Glutamatergic neuron (in vitro differentiated cells): ENCODE measurements at regions not wholly inside any gene's neighbourhood (a gene's known extent, or its start where the extent isn't known, plus 50 kb on each side); places are given as distances from the start of the nearest gene placed in this dataset.

Experiments used
- DNase-seq: peaks from one replicate; pipeline ENCODE4 v3.0.0; 2022
- H3K27ac Mint-ChIP-seq: one replicate; pipeline ENCODE4 v1.8.0; 2020; ENCODE audit warnings: mild to moderate bottlenecking, mixed read lengths, inconsistent platforms; ENCODE audit not compliant: unreplicated experiment
- H3K27me3 Mint-ChIP-seq: one replicate; pipeline ENCODE4 v1.8.0; 2020; ENCODE audit warnings: mild to moderate bottlenecking, moderate library complexity, mixed read lengths, inconsistent platforms; ENCODE audit not compliant: unreplicated experiment
- H3K36me3 Mint-ChIP-seq: one replicate; pipeline ENCODE4 v1.8.0; 2020; ENCODE audit warnings: mild to moderate bottlenecking, mixed read lengths, inconsistent platforms; ENCODE audit not compliant: unreplicated experiment
- H3K4me1 Mint-ChIP-seq: one replicate; pipeline ENCODE4 v1.8.0; 2020; ENCODE audit warnings: mild to moderate bottlenecking, low read depth, mixed read lengths, inconsistent platforms; ENCODE audit not compliant: unreplicated experiment
- H3K4me3 Mint-ChIP-seq: one replicate; pipeline ENCODE4 v1.8.0; 2020; ENCODE audit warnings: mild to moderate bottlenecking, mixed read lengths, inconsistent platforms; ENCODE audit not compliant: unreplicated experiment
- H3K9me3 Mint-ChIP-seq: one replicate; pipeline ENCODE4 v1.8.0; 2020; ENCODE audit warnings: mild to moderate bottlenecking, moderate library complexity, mixed read lengths, inconsistent platforms; ENCODE audit not compliant: unreplicated experiment
- CTCF ChIP-seq: fragments of 200-600 bp; sonication (generic); IDR thresholded peaks from one replicate; pipeline ENCODE4 v1.5.0; 2021; ENCODE audit not compliant: partially characterized antibody, unreplicated experiment

- no peak for TF ChIP-seq CTCF
- Mint-ChIP-seq H3K36me3 (no peaks in the 10 kb centered on the region), H3K4me1 (peaks cover 5% of the 10 kb centered on the region), H3K27me3 (peaks cover 3% of the 10 kb centered on the region), H3K9me3 (no peaks in the 10 kb centered on the region), H3K27ac (no peak overlapping the region), H3K4me3 (no peak overlapping the region)
- DNase-seq = no peak
Measured at GRCh38 chr12:90060031-90060430, 351.4 kb upstream of the ATP2B1 start.

- Mint-ChIP-seq H3K36me3 (no peaks in the 10 kb centered on the region), H3K4me1 (no peaks in the 10 kb centered on the region), H3K4me3 (no peak overlapping the region), H3K27ac (no peak overlapping the region), H3K27me3 (peaks cover 3% of the 10 kb centered on the region), H3K9me3 (no peaks in the 10 kb centered on the region)
- TF ChIP-seq CTCF = no peak
- DNase-seq = no peak
Measured at GRCh38 chr12:90058704-90059103, 350.1 kb upstream of the ATP2B1 start.

- Mint-ChIP-seq H3K4me3 (no peak overlapping the region), H3K9me3 (no peaks in the 10 kb centered on the region), H3K4me1 (no peaks in the 10 kb centered on the region), H3K27ac (no peak overlapping the region), H3K27me3 (peaks cover 3% of the 10 kb centered on the region), H3K36me3 (no peaks in the 10 kb centered on the region)
- no peak for TF ChIP-seq CTCF
- no peak for DNase-seq
Measured at GRCh38 chr12:90055071-90055470, 346.4 kb upstream of the ATP2B1 start.

DNA sequence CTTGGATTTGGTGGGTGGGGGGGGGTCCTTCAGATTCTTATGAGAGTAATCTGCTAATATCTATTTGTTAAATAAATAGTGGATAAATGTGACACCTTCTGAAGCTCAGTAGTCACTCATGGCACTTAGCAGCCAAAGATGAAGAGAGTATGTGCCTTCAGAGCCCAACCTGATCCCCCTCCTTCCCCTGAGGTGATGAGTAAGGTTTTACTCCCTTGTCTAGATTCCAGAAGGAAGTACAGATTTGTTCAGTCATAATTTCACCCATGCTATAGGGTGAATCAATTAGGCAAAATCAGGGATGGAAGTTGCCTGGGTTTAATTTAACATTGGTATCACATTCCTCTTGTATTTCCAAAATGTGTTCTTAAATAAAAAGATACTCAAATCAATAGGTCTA lies 340.3 kb upstream of the ATP2B1 start:
- no peak overlapping the region for H3K27ac Mint-ChIP-seq

DNA sequence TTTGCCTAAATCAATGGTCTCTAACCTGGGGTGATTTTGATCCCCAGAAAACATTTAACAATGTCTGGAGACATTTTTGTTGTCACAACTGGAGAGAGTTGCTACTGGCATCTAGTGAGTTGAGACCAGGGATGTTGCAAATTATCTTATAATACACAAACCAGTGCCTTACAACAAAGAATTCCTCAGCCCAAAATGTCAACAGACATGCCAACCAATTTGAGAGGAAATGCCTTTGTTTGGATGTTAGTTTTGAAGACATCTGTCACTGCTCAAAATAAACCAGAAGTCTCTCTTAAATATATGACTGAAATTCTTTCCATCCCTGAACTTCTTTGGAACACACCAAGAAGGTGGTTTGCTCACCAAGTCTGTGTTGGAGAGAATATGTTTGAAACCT lies 336.9 kb upstream of the ATP2B1 start:
- H3K27me3 Mint-ChIP-seq = peaks cover 2% of the 10 kb centered on the region
- peaks cover 4% of the 10 kb centered on the region for H3K36me3 Mint-ChIP-seq
- H3K4me3 Mint-ChIP-seq = no peak overlapping the region

More for the DNA sequence above, 340.3 kb upstream of the ATP2B1 start:
- no peaks in the 10 kb centered on the region for H3K36me3 Mint-ChIP-seq
- no peaks in the 10 kb centered on the region for H3K27me3 Mint-ChIP-seq
- no peak for TF ChIP-seq CTCF
- H3K4me3 Mint-ChIP-seq = no peak overlapping the region
- no peak for DNase-seq
- H3K4me1 Mint-ChIP-seq = no peaks in the 10 kb centered on the region
- H3K9me3 Mint-ChIP-seq = peaks cover 3% of the 10 kb centered on the region

More for the DNA sequence above, 336.9 kb upstream of the ATP2B1 start:
- no peak overlapping the region for H3K27ac Mint-ChIP-seq
- TF ChIP-seq CTCF = no peak
- no peaks in the 10 kb centered on the region for H3K4me1 Mint-ChIP-seq
- no peak for DNase-seq
- H3K9me3 Mint-ChIP-seq = peaks cover 3% of the 10 kb centered on the region
